ENCODE measurements at regions not wholly inside any gene's neighbourhood (a gene's known extent, or its start where the extent isn't known, plus 50 kb on each side); places are given as distances from the start of the nearest gene placed in this dataset.

DNA sequence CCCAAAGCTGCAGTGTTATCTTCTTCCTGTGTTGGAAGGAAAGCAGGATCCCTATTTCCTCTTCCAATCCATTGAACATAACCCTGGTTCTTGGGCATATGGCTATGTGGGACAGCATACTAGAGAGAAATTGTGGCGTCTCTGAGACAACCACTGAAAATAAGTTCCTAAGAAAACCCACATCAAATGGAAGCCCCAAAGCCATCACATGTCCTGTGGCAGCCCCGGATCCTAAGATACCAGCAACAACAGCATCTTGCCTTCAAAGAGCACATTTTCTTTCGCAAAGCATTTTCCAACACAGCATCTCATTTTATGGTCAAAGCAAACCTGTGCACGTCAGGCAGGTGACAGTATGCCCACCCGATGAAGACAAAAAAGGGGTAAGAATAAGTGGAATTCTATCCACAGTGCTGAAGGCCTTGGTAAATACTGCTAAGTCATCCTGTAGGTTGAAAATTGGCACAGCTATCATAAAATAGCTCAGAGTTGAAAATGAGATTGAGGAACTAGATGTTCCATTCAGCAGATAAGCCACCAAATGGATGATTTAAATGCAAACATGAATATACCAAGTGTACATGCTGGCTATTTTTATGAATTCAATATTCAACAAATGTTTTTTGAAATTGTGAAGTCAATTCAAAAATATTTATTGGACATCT lies 232.2 kb downstream of the DLEU7 start:
- TF ChIP-seq, protein P1, sequence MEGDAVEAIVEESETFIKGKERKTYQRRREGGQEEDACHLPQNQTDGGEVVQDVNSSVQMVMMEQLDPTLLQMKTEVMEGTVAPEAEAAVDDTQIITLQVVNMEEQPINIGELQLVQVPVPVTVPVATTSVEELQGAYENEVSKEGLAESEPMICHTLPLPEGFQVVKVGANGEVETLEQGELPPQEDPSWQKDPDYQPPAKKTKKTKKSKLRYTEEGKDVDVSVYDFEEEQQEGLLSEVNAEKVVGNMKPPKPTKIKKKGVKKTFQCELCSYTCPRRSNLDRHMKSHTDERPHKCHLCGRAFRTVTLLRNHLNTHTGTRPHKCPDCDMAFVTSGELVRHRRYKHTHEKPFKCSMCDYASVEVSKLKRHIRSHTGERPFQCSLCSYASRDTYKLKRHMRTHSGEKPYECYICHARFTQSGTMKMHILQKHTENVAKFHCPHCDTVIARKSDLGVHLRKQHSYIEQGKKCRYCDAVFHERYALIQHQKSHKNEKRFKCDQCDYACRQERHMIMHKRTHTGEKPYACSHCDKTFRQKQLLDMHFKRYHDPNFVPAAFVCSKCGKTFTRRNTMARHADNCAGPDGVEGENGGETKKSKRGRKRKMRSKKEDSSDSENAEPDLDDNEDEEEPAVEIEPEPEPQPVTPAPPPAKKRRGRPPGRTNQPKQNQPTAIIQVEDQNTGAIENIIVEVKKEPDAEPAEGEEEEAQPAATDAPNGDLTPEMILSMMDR (IDR thresholded peaks at IDR 0.05) = no peak
- TF ChIP-seq POLR2AphosphoS5 (IDR thresholded peaks at IDR 0.05) = no peak
- no peak for TF ChIP-seq POLR2A (IDR thresholded peaks at IDR 0.05)
- TF ChIP-seq EP300 (IDR thresholded peaks at IDR 0.05) = no peak
